ENCODE measurements at regions not wholly inside any gene's neighbourhood (a gene's known extent, or its start where the extent isn't known, plus 50 kb on each side); places are given as distances from the start of the nearest gene placed in this dataset.

DNA sequence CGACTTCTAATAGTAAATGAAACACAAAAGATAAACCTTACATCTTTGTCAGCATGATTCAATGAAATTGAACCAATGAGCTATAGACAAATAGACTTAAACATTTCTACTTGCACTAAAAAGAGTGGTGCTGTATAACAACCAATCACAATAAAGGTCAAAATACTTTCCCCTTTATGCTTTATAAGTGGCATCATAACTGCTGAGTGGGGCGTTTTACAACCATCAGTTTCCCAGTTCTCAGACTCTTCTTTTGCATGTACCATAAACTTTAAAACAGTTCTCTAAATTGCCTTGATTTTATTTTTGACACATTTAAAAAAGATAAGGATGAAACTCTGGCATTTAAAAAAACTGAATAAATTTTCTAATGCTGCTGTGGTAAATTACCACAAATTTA lies 356.2 kb downstream of the NNT start:
- TF ChIP-seq, protein P1, sequence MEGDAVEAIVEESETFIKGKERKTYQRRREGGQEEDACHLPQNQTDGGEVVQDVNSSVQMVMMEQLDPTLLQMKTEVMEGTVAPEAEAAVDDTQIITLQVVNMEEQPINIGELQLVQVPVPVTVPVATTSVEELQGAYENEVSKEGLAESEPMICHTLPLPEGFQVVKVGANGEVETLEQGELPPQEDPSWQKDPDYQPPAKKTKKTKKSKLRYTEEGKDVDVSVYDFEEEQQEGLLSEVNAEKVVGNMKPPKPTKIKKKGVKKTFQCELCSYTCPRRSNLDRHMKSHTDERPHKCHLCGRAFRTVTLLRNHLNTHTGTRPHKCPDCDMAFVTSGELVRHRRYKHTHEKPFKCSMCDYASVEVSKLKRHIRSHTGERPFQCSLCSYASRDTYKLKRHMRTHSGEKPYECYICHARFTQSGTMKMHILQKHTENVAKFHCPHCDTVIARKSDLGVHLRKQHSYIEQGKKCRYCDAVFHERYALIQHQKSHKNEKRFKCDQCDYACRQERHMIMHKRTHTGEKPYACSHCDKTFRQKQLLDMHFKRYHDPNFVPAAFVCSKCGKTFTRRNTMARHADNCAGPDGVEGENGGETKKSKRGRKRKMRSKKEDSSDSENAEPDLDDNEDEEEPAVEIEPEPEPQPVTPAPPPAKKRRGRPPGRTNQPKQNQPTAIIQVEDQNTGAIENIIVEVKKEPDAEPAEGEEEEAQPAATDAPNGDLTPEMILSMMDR (IDR thresholded peaks at IDR 0.05 in 4 of 5, conservative IDR thresholded peaks at IDR 0.05 in 1 of 5) = no peak
- TF ChIP-seq POLR2A (IDR thresholded peaks at IDR 0.05) = no peak

Data from gastrocnemius medialis (tissue), 4 donors.